Stimulated activated naive CD4-positive, alpha-beta T cell treated with Interleukin-2 at 50 U/mL for 16 hours (primary cell): ENCODE measurements at regions not wholly inside any gene's neighbourhood (a gene's known extent, or its start where the extent isn't known, plus 50 kb on each side); places are given as distances from the start of the nearest gene placed in this dataset.
"Not testable (repeated sequence)": the region's sequence is repeated elsewhere in the genome, so short reads cannot be mapped to it uniquely, and the experiment has no call there.

Experiments
- DNase-seq: peaks from one replicate; lab custom pipeline; 2025; lab: John Stamatoyannopoulos, UW

DNA sequence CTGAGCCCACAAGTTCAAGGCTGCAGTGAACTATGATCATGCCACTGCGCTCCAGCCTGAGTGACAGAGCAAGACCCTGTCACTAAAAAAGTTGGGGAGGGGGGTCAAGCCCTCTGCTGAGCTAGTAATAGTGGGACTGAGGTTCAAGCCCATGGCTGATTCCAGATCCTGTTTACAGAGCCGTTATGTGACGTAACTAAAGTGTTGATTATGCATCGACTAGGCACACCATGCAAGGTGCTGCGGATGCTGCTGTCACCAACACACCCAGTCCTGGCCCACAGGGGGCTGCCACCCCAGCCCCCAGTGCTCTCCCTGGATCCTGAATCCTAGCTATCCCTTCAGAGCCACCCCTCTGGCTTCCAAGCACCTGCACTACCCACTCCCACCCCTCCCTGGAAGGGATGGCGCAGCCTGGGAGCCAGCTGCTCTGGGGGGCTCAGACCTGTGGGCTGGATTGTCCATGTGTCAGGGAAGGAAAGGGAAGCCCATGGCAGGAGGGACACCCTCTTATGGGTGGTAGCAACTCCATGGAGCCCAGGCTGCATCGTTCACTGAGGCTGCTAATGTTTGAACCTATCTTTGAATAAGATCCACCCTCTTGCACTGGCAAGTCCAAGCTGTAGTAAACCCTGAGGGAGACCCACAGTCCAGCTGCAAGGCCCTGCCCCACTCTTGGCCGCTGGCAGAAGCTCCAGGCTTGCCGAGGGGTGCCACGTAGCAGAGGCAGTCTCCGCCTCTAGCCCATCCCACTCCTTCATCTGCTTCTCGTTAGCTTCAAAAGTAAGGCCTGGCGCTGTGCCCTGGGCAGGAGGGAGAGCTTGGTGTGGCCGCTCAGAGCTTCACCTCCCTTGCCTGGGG, 95.0 kb downstream of the SNX5 start:
- no peak for DNase-seq

DNA sequence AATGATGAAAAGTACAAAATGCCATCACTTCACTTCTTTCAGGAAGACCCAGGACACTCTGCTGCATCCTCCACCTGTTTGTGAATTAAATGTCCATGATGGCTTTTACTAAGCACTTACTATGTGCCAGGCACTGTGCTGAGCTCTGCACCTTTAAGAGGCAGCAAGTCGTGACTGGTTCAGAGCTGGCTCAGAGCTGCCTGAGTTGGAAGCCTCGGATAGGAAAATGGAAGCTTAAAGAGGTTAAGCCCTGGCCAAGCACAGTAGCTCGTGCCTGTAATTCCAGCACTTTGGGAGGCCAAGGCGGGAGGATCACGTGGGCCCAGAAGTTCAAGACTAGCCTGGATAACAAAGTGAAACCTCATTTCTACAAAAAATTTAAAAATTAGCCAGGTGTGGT, 95.6 kb downstream of the SNX5 start:
- DNase-seq = no peak

DNA sequence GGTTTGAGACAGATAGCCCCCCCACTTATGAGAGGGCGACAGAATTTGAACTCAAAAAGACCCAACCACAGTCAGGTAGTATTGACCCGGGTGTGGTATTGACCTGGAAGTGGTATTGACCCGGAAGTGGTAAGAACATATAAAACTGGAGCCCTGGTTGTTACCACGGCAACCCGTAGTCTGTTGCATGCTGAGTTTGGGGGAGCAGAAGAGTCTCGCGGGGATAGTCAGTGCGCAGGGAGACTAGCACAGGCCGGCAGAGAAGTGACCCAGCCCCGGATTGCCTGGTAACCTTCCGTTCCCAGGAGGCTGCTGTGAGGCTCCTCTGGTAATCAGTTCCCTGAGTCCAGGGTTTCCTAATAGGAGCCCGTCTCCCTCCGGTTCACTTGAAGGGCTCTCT, 96.2 kb downstream of the SNX5 start:
- no peak for DNase-seq

DNA sequence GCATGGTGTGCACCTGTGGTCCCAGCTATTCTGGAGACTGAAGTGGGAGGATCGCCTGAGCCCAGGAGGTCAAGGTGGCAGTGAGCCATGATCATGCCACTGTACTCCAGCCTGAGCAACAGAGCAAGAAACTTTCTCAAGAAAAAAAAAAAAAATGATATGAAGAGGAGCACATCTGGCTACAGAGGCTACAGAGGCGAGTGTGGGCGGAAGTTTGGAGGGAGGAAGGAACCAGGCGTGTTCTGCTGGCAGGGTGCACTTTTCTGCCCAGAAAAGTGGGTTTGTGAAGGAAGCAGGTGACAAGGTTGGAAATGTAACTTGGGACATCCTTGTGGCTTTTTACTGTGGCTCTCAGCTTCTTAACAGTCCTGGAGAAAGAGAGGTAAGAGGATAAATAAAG, 96.7 kb downstream of the SNX5 start:
- no peak for DNase-seq

DNA sequence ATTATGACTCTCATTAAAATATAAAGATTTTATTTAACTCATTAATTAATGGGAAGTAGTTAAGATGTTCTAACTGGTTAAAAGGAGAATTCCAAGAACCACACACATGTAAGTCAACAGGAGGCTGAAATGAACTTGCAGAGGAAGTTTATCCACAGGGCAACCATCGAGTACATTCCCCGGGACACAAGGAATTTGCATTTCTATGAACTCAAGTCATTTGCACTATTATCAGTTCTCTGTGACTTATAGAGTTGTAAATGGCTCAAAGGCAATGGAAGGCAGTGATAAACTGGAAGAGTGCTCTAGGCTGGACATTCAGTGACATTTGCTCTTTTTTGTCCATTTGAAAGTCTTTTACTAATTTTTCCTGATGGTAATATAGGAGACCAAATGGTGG, 97.4 kb downstream of the SNX5 start:
- no peak for DNase-seq

DNA sequence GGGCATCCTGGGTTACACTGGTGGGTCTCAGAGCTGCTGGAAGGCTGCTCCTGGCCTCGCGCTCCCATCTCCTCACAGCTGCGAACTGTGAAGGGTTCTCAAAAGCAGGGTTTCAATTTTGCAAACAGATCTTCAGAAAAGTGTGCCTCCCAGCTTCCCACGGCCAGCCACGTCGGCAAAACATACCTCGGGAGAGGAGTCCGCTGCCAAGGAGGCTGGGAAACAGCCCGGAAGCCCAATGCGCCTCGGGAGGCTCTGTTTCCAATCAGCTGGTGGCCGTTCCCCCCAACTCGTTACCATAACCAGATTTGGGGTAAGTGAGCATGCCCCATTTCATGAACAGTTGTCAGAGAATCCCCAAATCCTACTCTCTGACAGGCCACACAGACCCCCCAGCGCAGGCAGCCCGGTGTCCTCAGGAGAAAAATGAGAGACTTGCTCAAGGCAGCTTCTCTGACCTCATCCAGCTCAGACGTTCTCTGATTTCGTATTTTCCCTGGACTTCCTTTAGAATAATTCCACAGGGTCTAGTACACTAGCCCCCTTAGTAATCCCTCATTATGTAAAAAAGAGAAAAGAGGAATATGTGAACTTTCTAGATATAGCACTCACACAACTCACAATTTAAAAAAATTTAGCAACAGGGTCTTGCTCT, 98.4 kb downstream of the SNX5 start:
- DNase-seq = no peak

DNA sequence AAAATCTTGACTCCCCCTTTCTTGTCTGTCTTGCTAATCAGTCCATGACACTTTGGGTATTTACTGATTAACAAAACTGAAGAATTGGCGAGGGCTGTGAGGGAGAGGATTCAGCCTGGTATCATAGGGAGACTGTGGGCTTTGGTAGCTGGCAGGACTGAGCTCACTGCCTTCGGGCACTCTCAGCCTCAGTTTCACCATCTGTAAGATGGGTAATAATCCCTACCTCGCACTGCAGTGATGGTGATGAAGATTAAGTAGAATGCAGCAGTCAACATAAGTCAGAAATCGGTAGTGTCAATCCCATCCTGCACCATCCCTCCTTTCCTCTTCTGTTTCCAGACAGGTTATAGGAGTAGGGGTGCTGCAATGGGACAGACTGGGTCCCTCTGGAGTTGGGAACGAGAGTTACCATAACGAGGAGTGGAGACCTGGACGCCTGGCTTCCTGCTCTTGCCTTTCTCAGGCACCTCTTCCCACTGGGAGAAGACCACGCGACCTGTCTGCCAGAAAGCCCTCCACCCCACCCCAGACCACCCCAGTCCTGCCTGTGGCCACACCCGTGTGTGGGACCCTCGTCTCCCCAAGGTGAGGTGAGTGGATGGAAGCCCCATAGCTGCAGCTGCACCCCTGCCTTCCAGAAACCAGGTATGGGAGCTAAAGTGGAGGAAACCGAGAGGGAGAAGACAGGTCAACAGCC, 99.1 kb downstream of the SNX5 start:
- DNase-seq = no peak

DNA sequence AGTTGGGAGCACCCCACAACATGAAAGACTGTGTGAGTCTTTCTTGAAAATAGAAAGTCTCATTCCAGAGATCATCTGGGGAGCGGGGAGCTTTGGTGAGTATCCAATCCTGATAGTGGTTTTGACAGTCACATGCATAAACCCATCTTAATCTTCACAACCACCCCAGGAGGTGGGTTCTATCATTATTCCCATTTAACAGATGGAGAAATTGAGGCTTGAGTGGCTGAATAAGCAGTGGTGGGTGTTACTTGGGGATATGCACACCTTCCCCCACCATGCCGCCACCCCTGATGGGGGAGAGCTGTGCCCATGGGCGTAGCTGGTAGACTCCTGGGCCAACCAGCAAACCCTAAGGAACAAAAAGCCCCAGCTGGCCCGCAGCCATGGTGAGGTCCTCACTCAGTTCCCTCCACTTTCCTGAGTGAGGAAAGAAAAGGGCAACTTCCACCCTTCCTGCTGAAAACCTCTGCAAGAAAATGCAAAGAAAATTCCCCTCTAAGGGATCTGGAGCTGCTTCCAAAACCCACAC, 99.8 kb downstream of the SNX5 start:
- no peak for DNase-seq

DNA sequence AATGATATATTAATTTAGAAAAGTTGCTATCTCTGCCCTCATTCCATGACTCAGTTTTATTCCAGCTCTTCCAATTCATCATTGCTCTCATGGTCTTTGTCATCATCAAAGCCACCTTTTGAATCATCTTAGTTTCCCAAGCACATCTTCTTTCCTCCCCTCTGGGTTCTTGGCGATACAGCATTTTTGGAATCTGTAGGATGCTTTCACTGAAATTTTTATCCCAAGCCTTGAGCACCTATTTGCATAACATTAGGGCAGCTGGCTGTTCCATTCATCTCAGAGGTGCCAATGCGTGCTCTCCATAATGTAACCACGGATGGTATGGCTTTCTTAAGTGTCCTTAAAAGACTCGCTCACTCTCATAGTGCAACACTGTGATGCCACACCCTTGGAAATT, 100.4 kb downstream of the SNX5 start:
- no peak for DNase-seq

DNA sequence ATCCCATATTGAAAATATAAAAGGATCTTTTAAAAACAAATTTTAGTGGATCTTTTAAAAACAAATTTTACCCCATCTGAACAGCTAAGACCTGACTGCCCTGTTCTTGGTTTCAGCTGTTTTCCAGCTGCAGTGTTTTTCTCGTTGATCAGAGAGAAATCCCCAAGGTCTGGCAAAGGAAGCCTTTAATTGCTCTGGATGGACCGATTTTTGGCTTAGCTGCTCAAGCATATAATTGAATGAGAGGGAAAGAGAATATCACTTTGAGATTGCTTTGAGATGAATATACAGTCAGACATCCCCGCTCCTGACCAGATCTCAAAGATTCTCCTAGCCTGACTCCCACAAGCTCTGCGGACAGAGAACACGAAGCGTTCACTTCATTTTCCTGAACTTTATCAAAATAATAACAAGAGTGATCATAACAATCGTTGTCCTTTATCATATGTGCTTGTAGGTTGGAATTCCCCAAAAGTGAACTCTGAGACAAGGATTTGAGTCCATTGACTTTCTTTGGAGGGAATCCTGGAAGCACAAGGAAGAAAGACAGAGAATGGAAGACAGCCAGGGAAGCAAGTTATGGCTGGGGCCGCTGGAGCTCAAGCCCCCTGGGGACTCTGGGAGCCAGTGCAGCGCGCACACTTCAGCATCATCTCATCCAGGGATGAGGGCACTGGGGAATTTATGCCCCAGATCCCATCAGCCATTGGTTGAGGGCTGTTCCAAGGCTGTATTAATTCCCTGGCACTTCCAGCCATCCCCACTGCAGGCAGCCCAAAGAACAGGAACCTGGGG, 101.3 kb downstream of the SNX5 start:
- no peak for DNase-seq

DNA sequence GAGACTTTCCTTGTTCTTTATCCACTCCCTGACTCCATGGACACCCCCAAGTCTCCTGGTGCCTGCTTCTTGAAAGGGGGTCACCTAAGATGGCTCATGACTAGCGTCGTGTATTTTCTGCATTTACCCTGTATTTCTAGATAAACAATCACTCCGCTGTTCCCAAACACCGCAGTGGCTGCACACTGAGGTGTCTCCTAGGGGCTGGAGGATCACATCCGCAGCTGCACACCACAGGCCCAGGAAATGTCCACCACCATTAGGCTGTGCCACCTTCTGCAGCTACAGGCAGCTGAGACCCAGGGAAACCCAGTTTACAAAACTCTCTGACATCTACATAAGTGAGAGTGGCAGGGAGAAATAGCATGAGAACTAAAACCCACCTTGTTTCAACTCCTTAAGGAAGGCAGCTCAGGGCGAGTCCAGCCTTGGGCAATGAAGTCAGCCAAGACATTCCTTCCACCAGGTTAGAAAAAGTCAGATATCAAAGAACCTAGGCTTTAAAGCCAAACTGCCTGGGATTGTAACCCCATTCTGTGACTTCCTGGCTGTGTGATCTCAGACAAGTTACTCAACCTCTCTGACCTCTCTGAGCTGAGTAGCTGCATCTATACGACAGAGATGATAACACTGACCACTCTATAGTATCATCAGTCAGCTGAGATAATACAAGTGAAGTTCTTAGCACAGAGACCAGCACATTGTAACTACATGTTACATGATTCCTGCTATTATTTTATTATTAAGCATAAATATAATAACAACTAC, 102.2 kb downstream of the SNX5 start:
- no peak for DNase-seq

DNA sequence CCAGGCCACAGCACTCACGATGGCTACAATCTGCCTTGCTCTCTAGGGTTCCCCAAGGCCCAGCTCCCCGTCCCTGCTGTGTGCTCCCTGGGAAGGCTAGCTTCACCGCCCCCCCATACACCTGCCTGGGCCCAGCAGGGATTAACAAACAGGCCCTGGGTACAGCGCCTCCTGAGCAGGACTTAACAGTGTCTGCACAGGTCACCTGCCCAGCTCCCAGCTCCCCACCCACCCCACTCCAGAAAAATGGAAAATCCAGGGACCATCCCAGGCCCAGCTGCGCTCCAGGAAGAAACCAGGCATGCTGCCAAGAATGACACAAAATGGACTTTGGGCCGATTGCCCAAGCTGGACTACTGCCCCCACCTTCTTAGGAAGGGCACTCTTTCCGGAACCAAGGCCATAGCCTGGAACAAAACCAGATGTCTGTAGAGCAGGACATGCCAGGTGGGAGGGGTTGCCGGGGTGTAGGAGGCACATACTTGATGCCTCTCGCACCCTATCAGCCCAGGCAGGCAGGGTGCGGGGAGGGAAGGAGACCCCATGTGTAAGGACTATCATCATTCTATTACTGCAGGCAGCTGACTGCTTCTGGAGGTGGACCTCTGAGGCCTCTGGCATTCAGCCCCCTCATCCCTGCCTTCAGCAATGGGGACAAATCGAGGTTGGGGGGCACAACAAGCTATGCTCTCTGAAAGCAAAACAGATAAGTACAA, 104.9 kb downstream of the SNX5 start:
- no peak for DNase-seq

DNA sequence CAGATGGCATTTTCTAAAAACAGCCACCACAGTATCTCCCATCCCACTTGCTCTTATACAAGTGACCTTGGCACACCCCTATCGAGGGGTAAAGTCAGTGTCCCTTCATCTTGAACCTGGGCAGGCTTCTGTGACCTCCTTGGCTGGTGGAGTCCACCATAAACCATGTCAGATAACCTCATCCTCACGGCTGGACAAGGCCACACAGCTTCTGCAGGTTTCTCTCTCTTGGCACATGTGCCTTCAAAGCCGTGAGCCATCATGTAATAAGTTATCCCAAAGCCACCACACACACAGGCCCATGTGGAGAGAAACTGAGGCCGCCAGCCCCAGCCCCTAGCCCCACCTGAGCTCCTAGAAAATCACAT, 105.4 kb downstream of the SNX5 start:
- DNase-seq = no peak

DNA sequence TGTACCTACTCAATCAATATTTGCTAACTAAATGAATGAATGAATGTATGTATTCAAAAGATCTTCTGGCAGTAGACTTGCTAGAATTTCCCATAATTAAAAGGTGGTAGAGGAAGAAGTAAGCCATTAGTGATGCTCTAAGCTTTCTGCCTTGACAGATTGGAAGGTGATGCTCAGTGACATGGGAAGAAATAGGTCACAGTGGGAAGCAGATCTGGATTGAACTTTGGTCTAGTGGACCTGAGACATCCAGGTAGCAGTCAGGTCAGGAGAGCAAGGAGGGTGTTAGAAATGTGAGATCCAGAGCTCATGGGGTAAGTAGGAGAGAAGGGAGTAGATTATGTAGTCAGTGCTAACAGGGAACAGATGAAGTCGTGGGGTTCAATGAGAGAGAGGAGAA, 106.4 kb downstream of the SNX5 start:
- no peak for DNase-seq

DNA sequence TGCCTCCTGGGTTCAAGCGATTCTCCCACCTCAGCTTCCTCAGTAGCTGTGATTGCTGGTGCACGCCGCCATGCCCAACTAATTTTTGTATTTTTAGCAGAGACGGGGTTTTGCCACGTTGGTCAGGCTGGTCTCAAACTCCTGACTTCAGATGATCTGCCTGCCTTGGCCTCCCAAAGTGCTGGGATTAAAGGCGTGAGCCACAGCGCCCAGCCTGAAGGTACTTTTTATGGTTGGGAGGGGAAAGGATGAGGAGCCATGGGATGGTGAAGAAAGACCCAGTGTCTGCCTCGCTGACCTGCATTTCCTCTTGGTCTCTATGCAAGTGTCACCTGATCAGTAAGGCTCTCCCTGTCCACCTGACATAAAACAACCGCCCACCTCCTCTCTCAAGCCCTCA, 107.0 kb downstream of the SNX5 start:
- DNase-seq = not testable (repeated sequence)

DNA sequence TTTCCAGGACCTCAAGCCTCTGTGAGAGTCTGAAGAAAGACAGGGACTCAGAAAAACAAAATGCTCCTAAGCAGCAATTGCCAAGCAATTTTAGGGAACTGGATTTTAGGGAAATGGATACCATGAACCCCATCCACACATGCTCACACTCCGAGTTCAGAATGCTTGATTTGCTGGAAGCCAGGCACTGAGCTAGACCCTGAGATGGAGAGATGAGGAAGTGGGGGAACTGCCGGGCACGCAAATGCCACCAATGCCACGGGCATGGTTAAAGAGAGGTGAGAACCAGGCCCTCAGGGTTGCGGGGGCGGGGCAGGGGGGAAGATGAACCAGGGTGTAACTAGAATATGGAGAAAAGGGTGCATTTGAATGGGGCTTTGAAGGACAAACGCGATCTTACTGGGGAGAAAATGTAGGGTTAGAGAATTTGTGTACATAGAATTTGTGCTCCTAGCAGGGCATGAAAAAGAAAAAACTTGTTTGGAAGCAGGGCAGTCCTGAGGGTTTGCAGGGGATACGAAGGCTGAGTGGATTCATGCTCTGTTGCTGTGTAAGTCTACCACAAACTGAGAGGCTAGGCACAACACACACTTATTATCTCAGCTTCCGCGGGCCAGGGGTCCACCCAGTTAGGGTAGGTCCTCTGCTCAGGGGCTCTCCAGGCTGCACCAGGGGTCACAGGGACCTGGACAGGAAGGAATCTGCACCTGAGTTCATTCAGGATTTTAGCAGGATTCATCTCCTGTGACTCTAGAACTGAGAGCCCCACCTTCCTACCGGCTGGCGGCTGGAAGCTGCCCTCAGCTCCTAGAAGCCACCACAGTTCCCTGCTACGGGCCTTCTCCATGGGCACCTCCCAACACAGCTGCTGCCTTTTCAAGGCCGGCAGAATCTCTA, 108.0 kb downstream of the SNX5 start:
- DNase-seq = no peak

DNA sequence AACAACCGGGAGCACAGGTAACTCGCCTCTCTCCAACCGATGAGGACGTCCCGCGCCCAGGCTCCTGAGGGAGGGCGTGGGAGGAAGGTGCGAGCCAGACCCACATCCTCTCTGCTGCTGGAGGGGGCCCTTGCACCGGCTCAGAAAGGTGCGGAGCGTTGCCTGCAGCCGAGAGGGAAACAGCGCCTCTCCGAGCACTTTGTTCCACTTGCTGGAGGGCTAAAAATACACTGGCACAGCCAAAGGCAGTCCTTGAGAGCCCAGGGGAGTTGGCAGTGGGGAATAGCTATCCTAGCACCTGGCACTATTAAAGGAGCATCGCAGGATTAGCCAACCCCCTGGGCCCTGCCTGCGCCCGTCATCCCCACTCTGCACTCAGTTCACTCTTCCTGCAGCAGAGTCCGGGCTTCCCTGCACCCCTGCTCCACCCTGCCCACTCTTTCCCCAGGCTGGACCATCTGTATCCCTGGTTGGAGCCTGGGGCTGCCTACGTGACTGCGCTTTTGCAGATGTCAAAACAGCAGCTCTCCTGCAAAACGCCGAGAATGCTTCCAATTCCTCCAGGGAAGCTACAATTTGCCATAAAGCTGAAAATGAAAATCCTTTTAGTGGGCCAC, 108.9 kb downstream of the SNX5 start:
- peak; percentile 18 for DNase-seq

DNA sequence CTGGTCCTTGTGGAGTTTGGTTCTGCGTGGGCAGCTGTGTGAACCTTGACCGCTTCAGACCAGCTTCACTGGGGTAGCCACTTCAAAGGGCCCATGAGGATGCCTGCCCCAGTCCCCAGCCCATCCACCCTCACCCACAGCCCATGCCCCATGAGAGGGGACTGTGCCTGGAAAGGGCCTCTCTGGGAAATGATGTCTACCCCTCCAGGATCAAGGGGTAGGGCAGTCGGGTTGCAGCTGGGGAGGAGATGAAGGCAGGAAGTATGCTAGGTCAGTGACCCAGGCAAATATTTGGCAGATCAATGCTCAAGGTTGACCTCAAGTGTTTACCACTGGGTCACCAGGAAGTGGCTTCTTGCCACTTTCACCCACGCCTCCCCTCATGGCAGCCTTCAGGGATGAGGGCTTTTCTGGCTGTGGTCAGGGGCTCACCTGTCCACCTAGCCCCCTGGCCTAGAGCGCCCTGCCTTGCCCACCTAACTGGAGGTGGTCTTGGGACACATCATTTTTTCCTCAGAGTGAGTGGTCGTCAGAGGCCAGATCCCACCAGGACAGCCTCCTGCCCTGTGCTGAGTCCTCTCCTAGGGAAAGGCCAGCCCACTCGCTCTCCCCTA, 109.5 kb downstream of the SNX5 start:
- DNase-seq = no peak
